Keratinocyte (primary cell): ENCODE measurements at regions not wholly inside any gene's neighbourhood (a gene's known extent, or its start where the extent isn't known, plus 50 kb on each side); places are given as distances from the start of the nearest gene placed in this dataset.

Source experiments
- DNase-seq: peaks from one replicate; pipeline ENCODE4 v3.0.0-alpha.2; 2011; ENCODE audit warnings: low read depth, missing footprints, low spot score
- FAIRE-seq: peaks from 2 replicates; lab custom pipeline; 2011; peaks lifted over from hg19 to GRCh38; lab: Jason Lieb, UNC
- H2AFZ ChIP-seq: 2 replicates; pipeline ENCODE4 v1.6.0; 2012; ENCODE audit warnings: low read length, control low read depth, inconsistent platforms; ENCODE audit not compliant: control insufficient read depth
- H3K27ac ChIP-seq: 2 replicates; pipeline ENCODE4 v1.5.1; 2011; ENCODE audit warnings: low read length; ENCODE audit not compliant: control insufficient read depth, insufficient read depth
- H3K27me3 ChIP-seq: 3 replicates; pipeline ENCODE4 v1.6.0; 2011; ENCODE audit warnings: low read length; ENCODE audit not compliant: control insufficient read depth, insufficient read depth; ENCODE audit errors: extremely low read depth
- H3K36me3 ChIP-seq, 2 experiments: 2 replicates in 1 of 2; 3 replicates in 1 of 2; pipeline ENCODE4 v1.5.1; 2011; ENCODE audit warnings: low read length in 2 of 2, mild to moderate bottlenecking in 1 of 2; ENCODE audit not compliant: control insufficient read depth in 2 of 2, insufficient read depth in 2 of 2; ENCODE audit errors: extremely low read depth in 1 of 2
- H3K4me1 ChIP-seq: 3 replicates; pipeline ENCODE4 v1.5.1; 2011; ENCODE audit warnings: low read length; ENCODE audit not compliant: control insufficient read depth, insufficient read depth; ENCODE audit errors: extremely low read depth
- H3K4me2 ChIP-seq: 3 replicates; pipeline ENCODE4 v1.6.0; 2011; ENCODE audit warnings: low read depth, low read length; ENCODE audit not compliant: control insufficient read depth, insufficient read depth; ENCODE audit errors: extremely low read depth
- H3K4me3 ChIP-seq, 3 experiments: fragments of 200-600 bp in 1 of 3; sonication (generic) in 1 of 3; 2 replicates in 2 of 3; 3 replicates in 1 of 3; pipeline ENCODE4 v1.5.1; 2011 to 2016; ENCODE audit warnings: low read length in 3 of 3, mild to moderate bottlenecking in 3 of 3, control low read depth in 2 of 3, inconsistent platforms in 1 of 3, low read depth in 1 of 3, mixed read lengths in 1 of 3, mixed run types in 1 of 3, moderate library complexity in 1 of 3; ENCODE audit not compliant: control insufficient read depth in 2 of 3, insufficient read depth in 2 of 3; ENCODE audit errors: extremely low read depth in 1 of 3
- H3K79me2 ChIP-seq: 2 replicates; pipeline ENCODE4 v1.6.0; 2012; ENCODE audit warnings: low read length; ENCODE audit not compliant: control insufficient read depth, insufficient read depth
- H3K9ac ChIP-seq: 3 replicates; pipeline ENCODE4 v1.6.0; 2011; ENCODE audit warnings: low read length; ENCODE audit not compliant: control insufficient read depth, insufficient read depth; ENCODE audit errors: extremely low read depth
- H3K9me1 ChIP-seq: 3 replicates; pipeline ENCODE4 v1.6.0; 2011; ENCODE audit warnings: low read length; ENCODE audit not compliant: control insufficient read depth, insufficient read depth; ENCODE audit errors: extremely low read depth
- H3K9me3 ChIP-seq: 2 replicates; pipeline ENCODE4 v1.5.1; 2012; ENCODE audit warnings: low read depth, low read length; ENCODE audit not compliant: control insufficient read depth
- H4K20me1 ChIP-seq: 3 replicates; pipeline ENCODE4 v1.6.0; 2011; ENCODE audit warnings: low read length; ENCODE audit not compliant: control insufficient read depth, insufficient read depth; ENCODE audit errors: extremely low read depth
- CTCF ChIP-seq, 3 experiments: IDR thresholded peaks in 1 of 3; conservative IDR thresholded peaks in 1 of 3; optimal IDR thresholded peaks in 1 of 3; 2 replicates in 2 of 3; 3 replicates in 1 of 3; pipeline versions ENCODE3 to v1.5.1; 2011; ENCODE audit warnings: low read length in 3 of 3, mild to moderate bottlenecking in 3 of 3, moderate library complexity in 2 of 3, control low read depth in 1 of 3, inconsistent platforms in 1 of 3; ENCODE audit not compliant: insufficient read depth in 2 of 3; ENCODE audit errors: extremely low read depth in 1 of 3
- EZH2 ChIP-seq: IDR thresholded peaks from one replicate; pipeline ENCODE4 v1.6.1; 2012; ENCODE audit warnings: inconsistent platforms, mild to moderate bottlenecking, low read length, moderate library complexity
- dilution Hi-C: fragments of 300-500 bp; cut with MboI; formaldehyde crosslinking; loops from one replicate; pipeline ENCODE4 v1.7.0; 2020; ENCODE audit warnings: low sequenced_read_pairs; ENCODE audit not compliant: extremely low pct_ligation_motif_present

GRCh38 chr11:129729216-129729615 is 86.4 kb upstream of the TMEM45B start:
- no peak for DNase-seq
- H3K9me3 ChIP-seq = no peaks in the 10 kb centered on the region
- peaks cover 5% of the 10 kb centered on the region for H3K27me3 ChIP-seq
- dilution Hi-C loops = loop anchor here (25.0 kb wide), 1 partner anchor 367 kb away; no protein-coding TSS in a partner anchor
- TF ChIP-seq CTCF (optimal IDR thresholded peaks at IDR 0.05 in 1 of 3, IDR thresholded peaks at IDR 0.05 in 1 of 3, conservative IDR thresholded peaks at IDR 0.05 in 1 of 3; ENCODE audit: extremely low read depth in 1 of 3, insufficient read depth in 2 of 3, low read length in 3 of 3) (no peak), EZH2 (no peak)
- no peaks in the 10 kb centered on the region for H4K20me1 ChIP-seq
- peaks cover 13% of the 10 kb centered on the region for H3K4me1 ChIP-seq
- FAIRE-seq = no peak
- H2AFZ ChIP-seq = no peak overlapping the region
- no peak overlapping the region for H3K4me3 ChIP-seq
- no peaks in the 10 kb centered on the region for H3K79me2 ChIP-seq
- H3K9me1 ChIP-seq = peaks cover 2% of the 10 kb centered on the region
- H3K36me3 ChIP-seq = no peaks in the 10 kb centered on the region
- no peak overlapping the region for H3K9ac ChIP-seq
- no peak overlapping the region for H3K4me2 ChIP-seq
- H3K27ac ChIP-seq = no peak overlapping the region

GRCh38 chr11:129729823-129730222 is 85.8 kb upstream of the TMEM45B start:
- peaks cover 4% of the 10 kb centered on the region for H3K27me3 ChIP-seq
- DNase-seq = no peak
- TF ChIP-seq EZH2 (no peak), CTCF (optimal IDR thresholded peaks at IDR 0.05 in 1 of 3, IDR thresholded peaks at IDR 0.05 in 1 of 3, conservative IDR thresholded peaks at IDR 0.05 in 1 of 3; ENCODE audit: extremely low read depth in 1 of 3, insufficient read depth in 2 of 3, low read length in 3 of 3) (no peak)

More at GRCh38 chr11:129729823-129730222, 85.8 kb upstream of the TMEM45B start:
- H3K36me3 ChIP-seq = no peaks in the 10 kb centered on the region
- peaks cover 2% of the 10 kb centered on the region for H3K9me1 ChIP-seq
- no peaks in the 10 kb centered on the region for H3K9me3 ChIP-seq
- no peak overlapping the region for H3K4me3 ChIP-seq
- no peak overlapping the region for H2AFZ ChIP-seq
- no peaks in the 10 kb centered on the region for H4K20me1 ChIP-seq
- no peak overlapping the region for H3K27ac ChIP-seq
- no peak overlapping the region for H3K4me2 ChIP-seq
- no peaks in the 10 kb centered on the region for H3K79me2 ChIP-seq
- peaks cover 13% of the 10 kb centered on the region for H3K4me1 ChIP-seq
- no peak overlapping the region for H3K9ac ChIP-seq
- dilution Hi-C loops = loop anchor here (25.0 kb wide), 1 partner anchor 368 kb away; no protein-coding TSS in a partner anchor
- FAIRE-seq = no peak
